ENCODE measurements at regions not wholly inside any gene's neighbourhood (a gene's known extent, or its start where the extent isn't known, plus 50 kb on each side); places are given as distances from the start of the nearest gene placed in this dataset.
"Not testable (repeated sequence)": the region's sequence is repeated elsewhere in the genome, so short reads cannot be mapped to it uniquely, and the experiment has no call there.

GRCh38 chr6:119865466-119866350 is 516.1 kb upstream of the MAN1A1 start:
- DNase-seq: no peak

GRCh38 chr6:119862719-119863118 is 513.2 kb upstream of the MAN1A1 start:
- no peak for DNase-seq

- DNase-seq: no peak
These were observed 509.3 kb upstream of the MAN1A1 start for GRCh38 chr6:119858901-119859300.

GRCh38 chr6:119856136-119856535 is 506.6 kb upstream of the MAN1A1 start:
- no peak for DNase-seq

- peak; percentile 19 for DNase-seq
These were observed 499.1 kb upstream of the MAN1A1 start for GRCh38 chr6:119848696-119849095.

- no peak for DNase-seq
These were observed 495.6 kb upstream of the MAN1A1 start for GRCh38 chr6:119845161-119845560.

GRCh38 chr6:119844387-119844786 is 494.8 kb upstream of the MAN1A1 start:
- DNase-seq: no peak

- DNase-seq: no peak
These were observed 492.6 kb upstream of the MAN1A1 start for GRCh38 chr6:119842191-119842590.

- DNase-seq: no peak
These were observed 488.5 kb upstream of the MAN1A1 start for GRCh38 chr6:119838043-119838442.

- no peak for DNase-seq
These were observed 484.9 kb upstream of the MAN1A1 start for GRCh38 chr6:119834418-119834817.

GRCh38 chr6:119832411-119832810 is 482.9 kb upstream of the MAN1A1 start:
- no peak for DNase-seq

- DNase-seq: no peak
These were observed 481.1 kb upstream of the MAN1A1 start for GRCh38 chr6:119830494-119831295.

- no peak for DNase-seq
These were observed 480.5 kb upstream of the MAN1A1 start for GRCh38 chr6:119830069-119830468.

GRCh38 chr6:119829499-119829898 is 479.9 kb upstream of the MAN1A1 start:
- DNase-seq: not testable (repeated sequence)

- DNase-seq: no peak
These were observed 479.4 kb upstream of the MAN1A1 start for GRCh38 chr6:119829006-119829405.

GRCh38 chr6:119821380-119821779 is 471.8 kb upstream of the MAN1A1 start:
- DNase-seq: no peak

- no peak for DNase-seq
These were observed 469.3 kb upstream of the MAN1A1 start for GRCh38 chr6:119818876-119819275.

GRCh38 chr6:119814609-119815400 is 465.2 kb upstream of the MAN1A1 start:
- no peak for DNase-seq

GRCh38 chr6:119802464-119802863 is 452.9 kb upstream of the MAN1A1 start:
- DNase-seq: no peak

- DNase-seq: no peak
These were observed 451.5 kb upstream of the MAN1A1 start for GRCh38 chr6:119801056-119801455.

- no peak for DNase-seq
These were observed 451.0 kb upstream of the MAN1A1 start for GRCh38 chr6:119800526-119800925.

GRCh38 chr6:119799596-119800509 is 450.3 kb upstream of the MAN1A1 start:
- DNase-seq: peak; percentile 13

Data from hindlimb muscle (tissue), 1 donor.